Right lobe of liver (tissue), 4 donors: ENCODE measurements at regions not wholly inside any gene's neighbourhood (a gene's known extent, or its start where the extent isn't known, plus 50 kb on each side); places are given as distances from the start of the nearest gene placed in this dataset.

Source experiments
- CTCF ChIP-seq, 4 donors: fragments of 200-600 bp in 3 of 4; fragments of 450-650 bp in 1 of 4; IDR thresholded peaks; one replicate each; pipeline versions ENCODE4 v1.5.1 to v1.8.0; 2016 to 2022; ENCODE audit warnings: antibody characterized with exemption in 4 of 4, mild to moderate bottlenecking in 2 of 4
- POLR2A ChIP-seq: fragments of 450-650 bp; IDR thresholded peaks from one replicate; pipeline ENCODE4 v1.6.1; 2017; ENCODE audit warnings: antibody characterized with exemption, mild to moderate bottlenecking
- donor health status: DM: no; HTN: no; CAD: no.
- donor health status: DM: no; HTN: no; CAD: no.
- donor health status: DM: no; HTN: yes; CAD: no.

GRCh38 chr6:25197111-25197510 lies 82.1 kb upstream of the CARMIL1 start:
- TF ChIP-seq CTCF (IDR thresholded peaks at IDR 0.05) (no peak), POLR2A (no peak)
